GM10266 (cell line): ENCODE measurements at regions not wholly inside any gene's neighbourhood (a gene's known extent, or its start where the extent isn't known, plus 50 kb on each side); places are given as distances from the start of the nearest gene placed in this dataset.

Source experiments
- DNase-seq: peaks from one replicate; pipeline ENCODE4 v3.0.0; 2012; ENCODE audit errors: extremely low spot score
- TF ChIP-seq, protein P1 (sequence below): IDR thresholded peaks from 2 replicates; pipeline ENCODE4 v1.5.1; 2012; ENCODE audit warnings: mild to moderate bottlenecking, low read depth; ENCODE audit not compliant: control insufficient read depth, insufficient read depth; ENCODE audit errors: missing control alignments

DNA sequence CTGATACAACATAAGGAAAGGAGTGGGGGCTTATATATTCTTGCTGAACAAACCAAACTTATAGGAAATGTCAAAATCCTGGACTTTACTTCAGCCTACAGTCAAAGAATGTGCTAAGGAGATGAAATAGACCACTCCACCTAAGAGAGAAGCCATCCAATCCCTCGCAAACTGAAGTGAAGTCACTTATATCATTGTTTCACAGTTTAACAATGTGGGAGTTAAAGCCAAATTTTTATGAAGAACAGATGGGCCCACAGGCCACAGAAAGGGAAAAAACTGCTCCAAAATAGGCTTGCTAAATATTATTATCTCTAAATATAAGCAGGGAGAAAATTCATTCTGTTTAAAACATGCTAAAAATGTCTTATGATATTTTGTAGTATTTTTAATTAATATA lies 233.3 kb downstream of the GAS1 start:
- no peak for DNase-seq
- TF ChIP-seq, protein P1, sequence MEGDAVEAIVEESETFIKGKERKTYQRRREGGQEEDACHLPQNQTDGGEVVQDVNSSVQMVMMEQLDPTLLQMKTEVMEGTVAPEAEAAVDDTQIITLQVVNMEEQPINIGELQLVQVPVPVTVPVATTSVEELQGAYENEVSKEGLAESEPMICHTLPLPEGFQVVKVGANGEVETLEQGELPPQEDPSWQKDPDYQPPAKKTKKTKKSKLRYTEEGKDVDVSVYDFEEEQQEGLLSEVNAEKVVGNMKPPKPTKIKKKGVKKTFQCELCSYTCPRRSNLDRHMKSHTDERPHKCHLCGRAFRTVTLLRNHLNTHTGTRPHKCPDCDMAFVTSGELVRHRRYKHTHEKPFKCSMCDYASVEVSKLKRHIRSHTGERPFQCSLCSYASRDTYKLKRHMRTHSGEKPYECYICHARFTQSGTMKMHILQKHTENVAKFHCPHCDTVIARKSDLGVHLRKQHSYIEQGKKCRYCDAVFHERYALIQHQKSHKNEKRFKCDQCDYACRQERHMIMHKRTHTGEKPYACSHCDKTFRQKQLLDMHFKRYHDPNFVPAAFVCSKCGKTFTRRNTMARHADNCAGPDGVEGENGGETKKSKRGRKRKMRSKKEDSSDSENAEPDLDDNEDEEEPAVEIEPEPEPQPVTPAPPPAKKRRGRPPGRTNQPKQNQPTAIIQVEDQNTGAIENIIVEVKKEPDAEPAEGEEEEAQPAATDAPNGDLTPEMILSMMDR, result no peak

DNA sequence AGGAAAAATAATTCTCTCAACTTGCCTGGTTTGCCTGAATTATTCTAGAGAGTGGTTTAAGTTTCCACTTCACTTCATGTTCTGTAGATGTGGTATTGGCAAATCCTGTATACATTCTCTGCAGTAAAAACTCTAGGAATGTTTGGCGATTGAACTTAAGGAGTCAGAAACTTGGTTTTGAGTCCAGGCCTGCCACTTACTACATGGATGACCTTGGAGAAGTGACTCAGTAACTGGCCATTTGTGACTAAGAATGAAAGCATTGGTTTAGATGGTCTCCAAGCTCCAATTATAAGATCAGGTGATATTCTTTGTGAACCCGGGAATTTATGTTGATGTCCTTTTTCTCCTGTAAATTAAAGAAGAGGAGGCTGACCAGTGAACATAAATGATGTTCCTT lies 233.8 kb downstream of the GAS1 start:
- no peak for DNase-seq
- TF ChIP-seq, protein P1, result no peak

DNA sequence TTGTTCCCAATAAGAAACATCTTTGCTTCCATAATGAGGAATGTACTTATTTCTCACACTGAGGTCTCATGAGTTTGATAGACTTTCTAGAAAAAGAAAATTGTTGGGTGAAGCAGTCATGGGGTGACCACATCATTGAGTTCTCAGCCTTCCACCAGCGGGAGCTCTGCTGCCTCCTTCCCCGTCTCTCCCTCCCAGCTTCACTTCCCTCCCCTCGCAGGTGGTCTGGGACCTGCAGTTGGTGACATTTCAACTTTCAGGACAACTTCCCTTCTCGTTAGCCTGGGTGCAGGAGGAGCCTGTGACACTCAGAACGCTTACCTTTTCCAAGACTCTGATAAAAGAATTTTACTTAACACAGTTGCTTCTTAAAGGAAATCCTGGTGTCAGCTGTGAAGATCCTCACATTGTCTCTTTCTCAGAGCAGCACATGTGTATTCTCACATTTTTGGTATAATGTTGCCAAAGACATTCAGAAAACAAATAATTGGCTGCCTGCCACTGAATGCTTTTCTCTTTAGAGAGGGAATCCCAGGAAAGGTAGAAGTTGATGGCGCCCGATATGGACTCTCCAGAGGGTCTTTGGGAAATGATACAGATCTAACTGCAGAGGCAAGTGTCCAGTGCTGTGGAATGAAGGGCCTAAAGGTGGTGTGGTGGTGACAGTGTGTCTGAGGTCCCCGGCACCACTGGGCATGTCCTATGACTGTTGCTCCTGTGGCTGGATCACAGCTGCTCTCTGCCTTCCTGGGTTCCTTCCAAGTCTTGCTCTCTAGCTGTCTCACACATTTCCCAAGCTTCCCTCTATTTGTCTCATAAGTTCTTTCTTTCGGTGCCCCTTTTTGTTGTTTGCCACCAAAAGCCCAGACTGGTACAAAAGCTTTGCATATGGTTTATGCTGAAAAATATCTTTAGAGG lies 238.1 kb downstream of the GAS1 start:
- TF ChIP-seq, protein P1, result no peak
- DNase-seq, result no peak

DNA sequence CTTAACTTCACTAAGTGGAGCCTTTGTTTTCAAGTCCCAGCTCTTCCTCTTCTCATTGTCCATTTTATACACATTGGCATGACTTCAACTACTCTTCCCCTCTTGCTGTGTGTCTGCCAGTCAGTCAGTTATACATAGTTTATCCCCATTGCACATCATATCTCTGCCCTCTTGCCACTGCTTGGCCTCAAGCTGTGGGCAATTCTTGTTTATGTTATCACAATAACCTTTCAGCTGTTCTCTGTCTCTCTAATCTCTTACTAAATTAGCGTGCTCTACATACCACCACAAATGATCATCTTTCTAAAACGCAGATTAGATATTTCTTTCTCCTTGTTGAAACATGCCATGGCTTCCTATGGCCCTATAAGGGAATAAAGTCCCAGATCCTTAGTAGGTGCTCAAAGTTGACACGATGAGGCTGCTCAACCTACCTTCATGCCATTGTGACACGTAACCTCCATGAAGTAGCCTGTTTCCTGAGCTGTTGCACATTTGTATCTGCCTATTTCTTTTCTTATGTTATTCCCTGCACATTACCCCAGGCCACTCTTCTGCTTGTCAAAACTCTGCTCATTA lies 239.3 kb downstream of the GAS1 start:
- DNase-seq, result no peak
- TF ChIP-seq, protein P1, result no peak

DNA sequence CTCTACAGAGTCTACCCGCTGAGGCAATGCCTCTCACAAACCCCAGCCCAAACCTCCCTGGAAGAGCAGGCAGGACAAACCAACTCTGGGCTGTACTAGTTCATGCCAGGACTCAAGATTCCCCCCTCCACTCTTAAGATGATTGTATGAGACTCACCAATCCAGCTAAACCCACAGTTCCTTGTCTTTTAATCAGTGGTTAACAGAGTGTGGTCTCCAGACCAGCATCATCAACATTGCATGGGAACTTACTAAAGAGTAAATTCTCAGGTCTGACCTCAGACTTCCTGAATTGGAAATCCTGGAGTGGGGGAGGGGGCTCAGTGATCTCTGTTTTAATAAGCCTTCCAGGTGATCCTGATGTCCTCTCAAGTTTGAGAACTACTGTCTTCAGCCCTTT lies 240.9 kb downstream of the GAS1 start:
- TF ChIP-seq, protein P1, result no peak
- no peak for DNase-seq

DNA sequence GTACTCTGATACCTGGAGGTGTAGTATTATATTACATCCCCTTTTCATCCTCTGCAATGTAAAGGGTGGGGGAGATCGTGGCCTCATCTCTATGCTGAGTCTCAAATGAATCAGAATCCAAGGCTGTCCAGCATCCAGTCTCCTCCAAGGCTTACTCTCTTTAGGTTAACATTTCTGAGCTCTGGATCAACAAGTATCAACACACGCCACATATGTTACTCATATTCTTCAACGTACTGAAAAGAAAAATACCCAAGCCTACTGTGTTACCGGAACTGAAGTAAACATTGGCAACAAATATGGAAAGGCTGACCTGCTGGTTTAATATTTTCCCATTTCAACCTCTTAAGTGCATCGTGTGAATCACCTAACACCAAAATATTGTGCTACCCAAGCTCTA lies 241.8 kb downstream of the GAS1 start:
- no peak for DNase-seq
- TF ChIP-seq, protein P1, result no peak

DNA sequence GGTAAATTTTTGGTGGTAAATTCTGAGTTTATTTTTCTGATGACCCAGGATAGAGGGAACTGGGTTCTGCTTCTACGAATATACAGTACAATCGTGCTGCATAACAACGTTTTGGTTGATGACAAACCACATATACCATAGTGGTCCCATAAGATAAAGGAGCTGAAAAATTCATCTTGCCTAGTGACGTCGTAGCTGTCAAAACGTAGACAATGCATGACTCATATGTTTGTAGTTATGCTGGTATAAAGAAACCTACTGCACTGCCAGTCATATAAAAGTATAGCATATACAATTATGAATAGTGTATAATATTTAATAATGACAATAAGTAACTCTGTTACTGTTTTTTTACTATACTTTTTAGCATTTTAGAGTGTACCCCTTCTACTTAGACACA lies 244.0 kb downstream of the GAS1 start:
- no peak for DNase-seq
- TF ChIP-seq, protein P1, result no peak
